Ishikawa (cell line): ENCODE measurements at regions not wholly inside any gene's neighbourhood (a gene's known extent, or its start where the extent isn't known, plus 50 kb on each side); places are given as distances from the start of the nearest gene placed in this dataset.

Experiments used
- CEBPB ChIP-seq: IDR thresholded peaks from 2 replicates; pipeline ENCODE4 v1.6.1; 2012
- CREB1 ChIP-seq: IDR thresholded peaks from 2 replicates; pipeline ENCODE4 v1.6.1; 2012; ENCODE audit warnings: low read depth
- EGR1 ChIP-seq: IDR thresholded peaks from 2 replicates; pipeline ENCODE4 v1.6.1; 2012
- EP300 ChIP-seq: IDR thresholded peaks from 2 replicates; pipeline ENCODE4 v1.6.1; 2012; ENCODE audit warnings: borderline replicate concordance
- NFIC ChIP-seq: IDR thresholded peaks from 2 replicates; pipeline ENCODE4 v1.6.1; 2012
- RAD21 ChIP-seq: IDR thresholded peaks from 2 replicates; pipeline ENCODE4 v1.6.1; 2012; ENCODE audit warnings: low read depth
- TAF1 ChIP-seq: IDR thresholded peaks from 2 replicates; pipeline ENCODE4 v1.6.1; 2012; ENCODE audit warnings: low read depth, mild to moderate bottlenecking
- TCF12 ChIP-seq: IDR thresholded peaks from 2 replicates; pipeline ENCODE4 v1.6.1; 2012; ENCODE audit warnings: low read depth
- TEAD4 ChIP-seq: IDR thresholded peaks from 2 replicates; pipeline ENCODE4 v1.6.1; 2012
- TF ChIP-seq, protein P1 (sequence below): IDR thresholded peaks from 2 replicates; pipeline ENCODE4 v1.6.1; 2012; ENCODE audit warnings: low read depth, mild to moderate bottlenecking

DNA sequence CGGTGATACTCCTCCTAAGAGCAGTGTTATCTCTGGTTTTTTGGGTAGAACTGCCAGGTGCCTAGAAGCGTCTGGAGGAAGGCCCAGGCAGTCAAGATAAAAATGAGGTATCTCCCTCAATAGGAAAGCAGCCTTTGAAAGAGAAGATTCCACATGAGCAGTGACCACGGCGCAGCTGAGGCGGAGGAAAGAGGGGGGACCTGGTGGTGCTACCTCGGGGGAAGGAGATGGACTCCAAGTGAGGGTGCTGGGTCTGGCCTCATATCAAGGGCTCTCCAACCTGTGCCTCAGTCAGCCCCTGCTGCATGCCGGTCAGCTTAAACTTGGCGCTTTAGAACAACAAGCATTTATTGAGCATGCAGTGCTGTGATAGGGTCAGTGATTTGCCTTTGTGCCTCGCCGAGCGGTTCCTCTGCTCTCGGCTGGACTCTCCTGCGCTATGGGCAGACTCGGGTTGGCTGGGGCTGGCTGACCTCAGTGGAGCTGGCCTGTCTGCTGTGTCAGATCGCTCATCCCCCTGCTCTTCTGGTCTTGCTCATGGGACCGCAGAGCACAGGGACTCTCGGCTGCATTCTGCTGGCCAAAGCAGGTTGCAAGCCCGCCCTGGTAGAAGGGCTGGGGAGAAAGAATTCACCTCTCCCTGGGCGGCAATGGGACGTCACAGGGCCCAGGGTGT is 121.1 kb upstream of the IRX4 start:
- no peak for TF ChIP-seq CEBPB
- TF ChIP-seq TAF1: no peak
- TF ChIP-seq, protein P1, sequence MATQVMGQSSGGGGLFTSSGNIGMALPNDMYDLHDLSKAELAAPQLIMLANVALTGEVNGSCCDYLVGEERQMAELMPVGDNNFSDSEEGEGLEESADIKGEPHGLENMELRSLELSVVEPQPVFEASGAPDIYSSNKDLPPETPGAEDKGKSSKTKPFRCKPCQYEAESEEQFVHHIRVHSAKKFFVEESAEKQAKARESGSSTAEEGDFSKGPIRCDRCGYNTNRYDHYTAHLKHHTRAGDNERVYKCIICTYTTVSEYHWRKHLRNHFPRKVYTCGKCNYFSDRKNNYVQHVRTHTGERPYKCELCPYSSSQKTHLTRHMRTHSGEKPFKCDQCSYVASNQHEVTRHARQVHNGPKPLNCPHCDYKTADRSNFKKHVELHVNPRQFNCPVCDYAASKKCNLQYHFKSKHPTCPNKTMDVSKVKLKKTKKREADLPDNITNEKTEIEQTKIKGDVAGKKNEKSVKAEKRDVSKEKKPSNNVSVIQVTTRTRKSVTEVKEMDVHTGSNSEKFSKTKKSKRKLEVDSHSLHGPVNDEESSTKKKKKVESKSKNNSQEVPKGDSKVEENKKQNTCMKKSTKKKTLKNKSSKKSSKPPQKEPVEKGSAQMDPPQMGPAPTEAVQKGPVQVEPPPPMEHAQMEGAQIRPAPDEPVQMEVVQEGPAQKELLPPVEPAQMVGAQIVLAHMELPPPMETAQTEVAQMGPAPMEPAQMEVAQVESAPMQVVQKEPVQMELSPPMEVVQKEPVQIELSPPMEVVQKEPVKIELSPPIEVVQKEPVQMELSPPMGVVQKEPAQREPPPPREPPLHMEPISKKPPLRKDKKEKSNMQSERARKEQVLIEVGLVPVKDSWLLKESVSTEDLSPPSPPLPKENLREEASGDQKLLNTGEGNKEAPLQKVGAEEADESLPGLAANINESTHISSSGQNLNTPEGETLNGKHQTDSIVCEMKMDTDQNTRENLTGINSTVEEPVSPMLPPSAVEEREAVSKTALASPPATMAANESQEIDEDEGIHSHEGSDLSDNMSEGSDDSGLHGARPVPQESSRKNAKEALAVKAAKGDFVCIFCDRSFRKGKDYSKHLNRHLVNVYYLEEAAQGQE: no peak
- TF ChIP-seq RAD21: no peak
- TF ChIP-seq EGR1: no peak
- no peak for TF ChIP-seq EP300
- TF ChIP-seq CREB1: no peak
- no peak for TF ChIP-seq TCF12
- TF ChIP-seq TEAD4: no peak
- no peak for TF ChIP-seq NFIC
